DND-41 (cell line): ENCODE measurements at regions not wholly inside any gene's neighbourhood (a gene's known extent, or its start where the extent isn't known, plus 50 kb on each side); places are given as distances from the start of the nearest gene placed in this dataset.

Experiments
- CTCF ChIP-seq: IDR thresholded peaks from 2 replicates; pipeline ENCODE4 v1.5.1; 2012; ENCODE audit warnings: borderline replicate concordance, low read length, moderate library complexity, mild to moderate bottlenecking; ENCODE audit not compliant: poor library complexity, severe bottlenecking; ENCODE audit errors: extremely low read depth
- EZH2 ChIP-seq: IDR thresholded peaks from 3 replicates; pipeline ENCODE4 v1.6.1; 2012; ENCODE audit warnings: borderline replicate concordance, low read depth, mild to moderate bottlenecking, moderate library complexity, low read length, inconsistent platforms; ENCODE audit not compliant: severe bottlenecking

- TF ChIP-seq CTCF (no peak), EZH2 (no peak)
Measured at GRCh38 chr3:115523458-115523857, 99.9 kb upstream of the GAP43 start.
